NCI-H2196 (cell line): ENCODE measurements at regions not wholly inside any gene's neighbourhood (a gene's known extent, or its start where the extent isn't known, plus 50 kb on each side); places are given as distances from the start of the nearest gene placed in this dataset.
"Not testable (repeated sequence)": the region's sequence is repeated elsewhere in the genome, so short reads cannot be mapped to it uniquely, and the experiment has no call there.

Experiments used
- DNase-seq: peaks from one replicate; lab custom pipeline; 2025; ENCODE audit not compliant: unreplicated experiment; lab: John Stamatoyannopoulos, UW

GRCh38 chr14:53748691-53749090, 207.9 kb downstream of the BMP4 start:
- DNase-seq = no peak

DNA sequence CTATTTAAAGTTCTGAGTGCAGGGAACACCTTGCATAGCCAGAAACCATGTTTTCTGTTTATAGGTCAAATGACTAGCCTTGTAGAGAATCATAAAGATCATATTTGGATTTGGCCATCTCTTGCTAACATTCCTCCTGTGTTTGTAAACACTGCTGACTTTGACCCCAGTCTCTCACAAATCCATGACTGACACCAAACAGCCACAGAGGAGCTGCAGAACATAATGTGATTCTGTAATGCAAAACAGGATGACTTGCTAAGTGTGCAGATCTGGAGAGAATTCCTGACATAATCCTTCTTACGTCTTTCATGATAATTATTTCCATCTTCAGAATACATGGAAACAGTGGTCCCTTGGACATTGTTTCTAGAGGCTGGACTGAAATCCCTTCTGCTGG, 211.8 kb downstream of the BMP4 start:
- DNase-seq = no peak

GRCh38 chr14:53743371-53743770, 213.3 kb downstream of the BMP4 start:
- no peak for DNase-seq

DNA sequence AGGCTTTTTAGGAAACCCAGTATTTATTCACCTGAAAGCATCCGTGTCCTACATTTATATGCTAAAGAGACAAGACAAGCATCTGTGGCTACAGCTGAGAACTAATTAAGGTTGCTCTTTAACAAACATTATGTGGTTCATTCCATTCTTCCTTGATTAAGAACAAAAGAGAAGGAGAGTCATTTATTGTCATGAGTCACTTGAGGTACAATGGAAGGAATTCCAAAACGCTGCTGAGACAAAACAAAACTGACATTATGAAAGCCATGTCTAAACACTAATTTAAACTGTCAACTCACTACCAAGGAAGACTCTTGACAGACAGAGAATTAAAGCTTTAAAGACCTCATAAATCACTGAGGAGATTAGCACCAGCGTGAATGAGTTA, 214.4 kb downstream of the BMP4 start:
- DNase-seq = no peak

GRCh38 chr14:53741479-53742232, 215.0 kb downstream of the BMP4 start:
- no peak for DNase-seq

- DNase-seq = no peak
Observed at GRCh38 chr14:53740570-53740969, 216.1 kb downstream of the BMP4 start.

GRCh38 chr14:53735916-53736315, 220.7 kb downstream of the BMP4 start:
- DNase-seq = no peak

DNA sequence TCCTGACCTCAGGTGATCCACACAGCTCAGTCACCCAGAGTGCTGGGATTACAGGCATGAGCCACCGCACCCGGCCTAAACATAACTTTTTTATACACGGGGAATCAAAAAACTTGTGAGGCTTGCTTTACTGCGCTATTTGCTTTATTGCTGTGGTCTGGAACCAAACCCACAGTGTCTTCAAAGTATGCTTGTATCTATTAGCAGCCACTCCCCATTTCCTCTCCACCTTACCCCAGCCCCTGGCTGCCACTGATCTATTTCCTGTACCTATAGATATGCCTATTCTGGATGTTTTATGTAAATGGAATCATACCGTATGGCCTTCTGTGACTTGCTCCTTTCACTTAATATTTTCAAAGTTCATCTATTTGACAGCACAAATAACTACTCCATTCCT, 233.4 kb downstream of the BMP4 start:
- DNase-seq = no peak

DNA sequence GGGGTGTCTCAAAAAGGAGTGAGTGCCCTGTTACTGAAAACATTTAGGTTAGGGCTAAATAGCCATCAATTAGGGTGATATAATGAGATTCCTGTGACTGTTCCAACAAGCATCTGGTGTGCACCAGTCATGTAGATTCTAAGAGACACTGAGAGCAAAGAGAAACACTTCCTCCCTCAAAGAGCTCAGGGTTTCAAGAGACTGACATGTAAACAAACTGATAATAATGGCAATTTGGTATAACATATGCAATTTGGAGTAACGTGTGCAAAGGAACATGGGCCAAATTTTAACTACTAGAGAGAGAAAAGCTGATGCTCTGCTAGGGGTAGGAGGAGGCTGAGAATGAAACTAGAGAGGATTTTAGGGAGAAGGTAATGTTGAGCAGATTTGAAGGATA, 237.1 kb downstream of the BMP4 start:
- no peak for DNase-seq

- no peak for DNase-seq
Observed at GRCh38 chr14:53716578-53716977, 240.0 kb downstream of the BMP4 start.

DNA sequence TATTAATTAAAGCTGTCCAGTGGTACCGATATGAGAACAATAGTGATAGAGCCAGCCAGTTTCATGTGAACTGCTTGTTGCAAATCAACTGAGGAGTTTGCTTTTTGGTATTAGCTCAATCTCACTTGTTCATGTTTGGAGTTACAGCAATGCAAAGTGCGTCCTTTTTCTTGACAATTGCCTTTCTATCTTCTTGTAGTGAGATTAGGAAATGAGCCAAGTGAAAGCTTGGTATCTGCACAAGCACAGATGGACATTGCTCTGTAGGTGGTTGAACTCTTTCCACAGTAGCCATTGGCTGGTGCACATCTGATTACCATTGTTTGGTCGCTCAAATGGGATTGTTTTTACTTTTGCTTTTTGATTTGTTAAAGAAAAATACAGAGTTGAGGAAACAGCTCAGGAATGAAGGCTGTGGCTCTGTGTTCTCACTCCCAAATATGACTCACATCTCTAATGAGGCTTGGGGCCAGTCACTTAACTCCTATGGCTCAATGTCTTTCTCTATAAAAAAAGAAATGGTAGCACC, 241.4 kb downstream of the BMP4 start:
- DNase-seq = no peak

DNA sequence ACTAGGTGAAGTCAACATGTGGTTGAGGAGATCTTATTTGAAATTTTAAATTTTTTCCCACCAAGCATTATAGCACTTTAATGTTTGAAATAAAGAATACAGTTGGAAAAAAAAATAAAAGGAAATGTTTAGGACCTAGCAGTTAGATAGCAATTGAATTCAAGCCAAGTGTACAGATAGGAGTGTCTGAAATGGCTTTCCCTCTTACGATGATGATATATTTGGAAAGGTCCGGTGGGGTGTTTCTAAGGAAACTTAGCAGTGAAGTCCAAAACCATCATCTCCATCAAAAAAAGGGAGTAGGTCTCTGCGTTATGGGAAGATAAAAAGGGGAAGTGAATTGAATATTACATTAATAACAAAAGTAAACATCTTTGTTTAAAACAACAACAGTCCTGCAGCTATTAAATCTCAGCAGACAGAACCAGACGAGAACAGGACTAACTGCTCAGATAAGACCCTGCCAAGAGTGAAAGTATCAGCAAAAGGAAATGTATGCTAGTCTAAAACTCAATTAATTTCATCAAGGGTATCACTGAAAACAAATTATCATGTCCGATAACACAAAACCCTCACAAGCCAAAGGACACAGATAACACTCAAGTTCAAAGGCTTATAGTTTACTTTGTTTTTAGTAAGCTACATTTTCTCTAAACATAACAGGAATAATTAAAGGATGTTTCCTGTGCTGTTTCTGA, 242.0 kb downstream of the BMP4 start:
- no peak for DNase-seq

DNA sequence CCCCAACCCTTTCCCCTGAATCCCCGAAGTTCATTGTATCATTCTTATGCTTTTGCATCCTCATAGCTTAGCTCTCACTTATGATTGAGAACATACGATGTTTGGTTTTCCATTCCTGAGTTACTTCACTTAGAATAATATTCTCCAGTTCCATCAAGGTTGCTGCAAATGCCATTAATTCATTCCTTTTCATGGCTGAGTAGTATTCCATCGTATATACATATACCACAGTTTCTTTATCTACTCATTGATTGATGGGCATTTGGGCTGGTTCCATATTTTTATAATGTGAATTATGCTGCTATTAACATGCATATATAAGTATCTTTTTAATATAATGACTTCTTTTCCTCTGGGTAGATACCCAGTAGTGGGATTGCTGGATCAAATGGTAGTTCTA, 243.7 kb downstream of the BMP4 start:
- DNase-seq = not testable (repeated sequence)

DNA sequence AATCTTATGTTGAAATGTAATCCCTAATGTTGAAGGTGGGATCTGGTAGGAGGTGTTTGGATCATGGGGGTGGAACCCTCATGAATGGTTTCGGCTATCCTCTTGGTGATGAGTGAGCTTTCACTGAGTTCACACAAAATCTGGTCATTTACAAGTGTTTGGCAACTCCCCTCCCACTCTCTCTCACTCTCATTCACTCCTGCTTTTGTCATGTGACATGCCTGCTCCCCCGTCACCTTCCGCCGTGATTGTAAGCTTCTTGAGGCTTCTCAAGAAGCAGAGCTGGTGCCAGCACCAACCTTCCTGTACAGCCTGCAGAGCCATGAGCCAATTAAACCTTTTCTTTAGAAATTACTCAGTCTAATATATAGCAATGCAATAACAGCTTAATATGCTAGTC, 245.4 kb downstream of the BMP4 start:
- DNase-seq = no peak

- DNase-seq = no peak
Observed at GRCh38 chr14:53710615-53711014, 246.0 kb downstream of the BMP4 start.

DNA sequence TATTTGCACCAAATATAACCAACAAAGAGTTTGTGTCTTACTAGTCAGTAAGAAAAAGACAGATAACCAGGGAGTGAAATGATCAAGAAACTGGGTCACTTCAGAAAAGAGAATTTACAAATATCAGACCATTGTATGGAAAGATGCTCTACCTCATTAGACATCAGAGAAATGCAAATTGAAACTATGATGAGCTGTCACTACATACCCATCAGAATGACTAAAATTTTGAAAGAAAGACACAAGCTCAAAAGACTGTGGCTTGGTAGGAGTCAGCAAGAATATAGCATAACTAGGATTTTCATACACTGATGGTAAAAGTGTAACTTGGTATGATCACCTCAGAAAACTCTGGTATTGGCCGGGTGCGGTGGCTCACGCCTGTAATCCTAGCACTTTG, 247.2 kb downstream of the BMP4 start:
- DNase-seq = no peak

GRCh38 chr14:53703457-53703856, 253.2 kb downstream of the BMP4 start:
- DNase-seq = no peak

DNA sequence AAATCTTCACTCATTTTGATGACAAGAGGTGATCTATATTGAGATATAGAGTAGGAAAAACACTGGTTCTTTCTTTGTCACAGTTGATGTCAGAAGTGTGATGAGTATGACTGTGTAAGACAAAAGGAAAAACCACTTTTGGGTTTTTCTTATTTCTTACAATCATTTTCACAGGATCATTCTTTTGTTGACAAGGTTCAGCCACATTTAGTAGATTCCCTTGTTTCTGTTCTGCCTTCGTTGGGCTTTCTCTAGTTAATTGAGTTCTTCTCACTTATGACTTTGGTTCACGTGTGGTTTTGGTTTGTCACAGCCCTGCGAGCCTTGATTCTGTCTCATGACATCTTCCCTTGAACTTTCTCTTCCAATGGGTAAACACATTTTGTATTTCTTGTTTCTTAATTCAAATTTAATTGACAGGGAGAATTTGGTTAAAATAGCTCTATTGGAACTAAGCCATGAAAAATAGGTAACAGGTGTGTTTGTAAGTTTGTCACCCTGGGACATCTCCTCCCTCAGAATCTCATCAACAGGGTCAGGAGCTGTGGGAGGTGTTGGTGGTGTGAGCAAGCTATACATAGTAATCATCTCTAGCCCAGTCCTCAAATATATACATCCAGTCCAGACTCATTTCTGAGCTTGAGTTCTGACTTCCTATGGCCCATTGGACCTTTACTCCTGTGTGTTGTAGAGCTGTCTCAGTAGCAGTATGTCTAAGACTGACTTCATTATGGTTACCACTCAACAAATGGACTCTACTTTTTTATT, 255.3 kb downstream of the BMP4 start:
- no peak for DNase-seq

DNA sequence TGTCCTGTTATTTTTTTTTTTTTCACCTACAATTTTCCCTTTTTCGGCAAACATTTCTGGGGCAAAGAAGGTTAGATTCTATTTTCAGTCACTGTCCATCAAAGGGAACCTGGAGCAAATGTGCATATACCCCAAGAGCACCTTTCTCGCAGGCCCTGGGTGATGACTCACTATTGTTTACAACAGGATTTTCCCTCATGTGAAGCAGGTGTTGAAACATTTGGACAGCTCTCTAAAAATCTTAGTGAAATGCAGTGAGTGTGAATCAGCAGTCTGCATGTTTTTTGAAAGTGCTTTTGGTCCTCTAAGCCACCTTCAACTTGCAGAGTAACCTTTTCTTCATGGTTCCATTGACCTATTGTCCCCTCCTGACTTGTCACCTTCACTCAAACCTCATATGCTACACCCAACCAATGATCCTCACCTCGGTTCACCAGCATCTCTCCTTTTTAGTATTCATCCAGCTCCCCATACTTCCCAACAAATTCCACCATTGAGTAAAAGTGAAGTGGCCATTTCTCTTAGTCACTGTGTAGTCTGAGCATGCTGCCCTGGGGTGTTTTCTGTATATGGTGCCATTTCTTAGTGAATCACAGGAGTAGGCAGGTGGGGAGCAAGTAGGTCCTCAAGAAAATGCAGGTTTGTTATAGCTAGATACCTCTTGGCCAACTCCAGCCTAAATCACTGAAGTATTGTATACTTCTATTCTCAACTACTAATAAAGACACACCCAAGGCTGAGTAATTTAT, 260.2 kb downstream of the BMP4 start:
- DNase-seq = no peak

DNA sequence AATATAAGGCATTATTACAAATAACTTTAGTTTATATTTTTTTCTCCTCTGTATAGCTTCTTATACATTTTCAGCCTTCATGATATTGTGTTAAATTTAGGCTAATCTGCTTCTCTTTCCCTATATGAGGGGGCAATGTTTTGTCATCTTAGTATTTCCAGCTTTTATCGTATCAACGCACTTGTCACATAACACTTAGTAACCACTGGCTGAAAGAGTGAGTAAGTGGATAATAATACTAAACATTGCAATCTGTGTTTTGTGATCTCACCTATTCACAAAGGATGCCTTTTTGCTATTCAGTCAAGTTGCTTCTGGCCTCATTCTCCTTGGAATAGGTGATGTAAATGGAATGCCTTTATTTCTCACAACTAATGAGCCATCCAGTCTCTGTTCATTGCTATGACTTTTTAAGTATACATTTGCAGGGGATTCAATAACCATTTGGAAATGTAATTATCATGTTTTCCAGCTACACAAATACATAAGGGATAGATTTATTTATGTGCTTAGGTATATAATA, 260.9 kb downstream of the BMP4 start:
- no peak for DNase-seq

DNA sequence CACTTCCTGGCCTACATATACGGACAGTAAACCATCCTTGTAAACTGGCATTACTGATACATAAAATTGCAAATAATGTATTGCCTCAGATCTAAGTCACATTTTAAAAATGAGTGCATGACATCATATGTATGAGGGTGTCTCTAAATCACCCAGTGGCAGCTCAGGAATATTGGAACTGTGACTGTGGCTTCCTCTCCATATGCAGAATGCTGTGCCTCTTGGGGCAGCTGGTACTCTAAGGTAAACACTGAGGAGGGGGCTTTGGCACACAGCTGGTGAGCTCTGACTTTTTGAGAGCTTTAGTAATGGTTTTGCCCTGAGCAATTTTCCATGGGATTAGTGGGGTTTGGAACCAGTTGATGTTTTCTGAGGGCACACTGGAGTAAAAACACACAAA, 263.7 kb downstream of the BMP4 start:
- no peak for DNase-seq
